Left cardiac atrium (tissue), 4 donors: ENCODE measurements at regions not wholly inside any gene's neighbourhood (a gene's known extent, or its start where the extent isn't known, plus 50 kb on each side); places are given as distances from the start of the nearest gene placed in this dataset.

ENCODE experiments used
- ATAC-seq, 2 donors: fragments of 200-7000 bp; cut with Tn5 transposase; one replicate each; pipeline ENCODE4 v1.9.1; 2020; ENCODE audit warnings: mild to moderate bottlenecking in 2 of 2, moderate library complexity in 2 of 2
- DNase-seq: peaks from one replicate; pipeline ENCODE4 v3.0.0-alpha.2; 2020
- intact Hi-C, 2 donors: fragments of 100-400 bp; cut with DNase I; formaldehyde crosslinking; loops; one replicate each; pipeline versions ENCODE4 v1.14.1 to v1.15.1; 2022 to 2023
- donor health status: DM: no; HTN: yes; CAD: no.
- donor health status: DM: no; HTN: yes; CAD: no; lungs with severe emphysema.
- donor health status: DM: yes; HTN: yes; CAD: no.
- donor health status: Dilated cardiomyopathy.

DNA sequence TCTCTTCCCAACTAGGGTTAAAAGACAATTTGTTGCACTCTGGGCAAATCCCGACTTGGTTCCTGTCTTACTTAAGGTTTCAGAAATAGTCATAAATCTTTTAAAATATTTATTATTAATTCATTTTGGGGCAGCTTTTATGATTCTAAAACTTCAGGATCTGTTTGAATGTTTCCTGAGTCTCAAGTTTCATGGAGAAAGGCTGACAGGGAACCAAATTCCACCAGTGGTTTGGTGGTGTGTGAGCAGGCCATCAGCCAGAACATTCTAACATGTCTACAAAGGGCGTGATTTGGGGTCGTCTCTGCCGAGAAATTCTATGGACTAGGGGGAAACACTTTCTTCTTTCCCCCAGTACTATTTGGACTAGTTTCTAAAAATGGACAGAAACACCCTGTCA, 366.4 kb downstream of the ZNF521 start:
- ATAC-seq (no peak), DNase-seq (no peak)
- intact Hi-C loops: loop anchor here in 1 of 2 donors (5.0 to 10.0 kb wide), 2 partner anchors 249 to 367 kb away; partner anchors contain the start of gene ZNF521

DNA sequence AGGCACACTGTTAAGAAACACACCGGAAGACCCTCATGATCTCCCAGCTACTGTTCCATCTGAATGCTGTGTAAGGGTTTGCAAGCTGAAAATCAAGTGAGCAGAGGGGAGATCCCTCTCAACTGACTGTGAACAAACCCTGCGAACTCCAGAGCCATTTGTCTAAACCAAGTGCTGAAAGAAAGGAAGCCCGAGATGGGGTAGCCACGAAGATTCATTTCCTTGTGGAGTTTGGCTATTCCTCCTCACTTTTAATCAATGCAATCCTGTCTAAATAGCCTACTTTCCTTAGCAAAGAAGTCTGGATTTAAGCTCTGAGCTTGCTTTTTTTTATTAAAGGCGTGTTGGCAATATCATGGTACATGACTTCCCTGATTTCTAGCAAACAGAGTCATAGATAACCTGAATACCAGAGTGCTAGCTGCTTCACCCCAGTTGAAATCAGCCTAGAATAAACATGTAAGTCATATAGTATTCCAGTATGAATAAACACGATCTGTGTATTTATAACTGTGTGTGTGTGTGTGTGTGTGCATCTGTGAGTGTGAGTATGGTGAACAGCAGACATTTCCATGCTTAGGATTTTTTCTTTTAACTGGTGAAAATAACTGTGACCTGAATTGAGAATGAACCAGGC, 365.2 kb downstream of the ZNF521 start:
- DNase-seq (no peak), ATAC-seq (peak in 1 of 2 donors; percentile 8)
- intact Hi-C loops: loop anchor here in 1 of 2 donors (5.0 to 10.0 kb wide), 2 partner anchors 248 to 366 kb away; partner anchors contain the start of gene ZNF521

DNA sequence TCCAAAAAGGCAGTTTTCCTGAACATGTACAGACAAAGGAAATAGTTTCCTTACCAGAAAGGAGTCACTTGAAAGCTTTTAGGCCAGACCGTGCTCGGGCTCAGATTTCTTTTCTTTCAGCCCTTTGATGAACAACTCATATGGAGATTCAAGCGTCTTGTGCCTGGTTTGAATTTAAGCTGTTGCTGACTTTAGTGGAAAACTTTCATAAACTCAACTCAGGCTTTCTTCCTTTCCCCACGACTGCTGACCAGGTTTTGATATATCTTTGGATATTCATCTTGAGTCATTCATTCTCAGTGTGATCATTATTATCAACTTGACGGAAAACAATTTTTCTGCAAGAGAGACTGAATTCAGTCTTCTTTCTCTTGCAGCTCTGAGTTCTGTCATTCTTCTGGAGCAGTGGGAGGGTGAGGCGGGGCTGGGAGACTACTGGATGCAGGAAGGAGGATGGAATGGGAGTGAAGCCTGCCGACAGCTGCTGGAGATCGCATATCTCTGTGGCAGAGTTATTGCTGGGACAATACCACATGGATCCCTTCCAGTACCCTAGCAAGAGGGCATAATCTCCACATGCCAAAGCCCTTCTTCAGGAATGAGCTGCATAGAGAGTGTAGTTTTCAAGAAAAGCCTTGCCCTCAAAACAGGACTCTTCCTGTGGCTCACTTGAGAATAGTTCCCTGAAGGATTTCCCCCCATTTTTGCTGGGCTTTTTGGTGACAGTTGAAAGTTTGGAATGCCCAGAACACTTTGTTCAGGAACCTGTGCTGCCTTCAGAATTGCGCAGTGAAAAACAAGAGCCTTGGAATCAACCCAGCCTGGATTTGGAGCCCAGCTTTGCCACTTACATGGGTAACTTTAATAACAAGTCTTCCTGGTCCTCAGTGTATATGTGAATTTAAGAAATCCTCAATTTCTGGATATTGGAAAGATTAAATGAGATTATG, 364.4 kb downstream of the ZNF521 start:
- peak; percentile 51 for DNase-seq
- intact Hi-C loops: loop anchor here in 1 of 2 donors (5.0 to 10.0 kb wide), 2 partner anchors 247 to 365 kb away; partner anchors contain the start of gene ZNF521

GRCh38 chr18:24988253-24988840, 363.6 kb downstream of the ZNF521 start:
- peak; percentile 57 to 61 for ATAC-seq
- intact Hi-C loops: loop anchor here in 1 of 2 donors (5.0 to 10.0 kb wide), 2 partner anchors 246 to 364 kb away; partner anchors contain the start of gene ZNF521
- DNase-seq: peak; percentile 50

More for the DNA sequence above, 364.4 kb downstream of the ZNF521 start:
- ATAC-seq: peak; percentile 65 to 83

GRCh38 chr18:24989760-24990593, 362.0 kb downstream of the ZNF521 start:
- ATAC-seq: no peak
- intact Hi-C loops: loop anchor here in 1 of 2 donors (5.0 to 10.0 kb wide), 2 partner anchors 245 to 362 kb away; partner anchors contain the start of gene ZNF521
- no peak for DNase-seq

DNA sequence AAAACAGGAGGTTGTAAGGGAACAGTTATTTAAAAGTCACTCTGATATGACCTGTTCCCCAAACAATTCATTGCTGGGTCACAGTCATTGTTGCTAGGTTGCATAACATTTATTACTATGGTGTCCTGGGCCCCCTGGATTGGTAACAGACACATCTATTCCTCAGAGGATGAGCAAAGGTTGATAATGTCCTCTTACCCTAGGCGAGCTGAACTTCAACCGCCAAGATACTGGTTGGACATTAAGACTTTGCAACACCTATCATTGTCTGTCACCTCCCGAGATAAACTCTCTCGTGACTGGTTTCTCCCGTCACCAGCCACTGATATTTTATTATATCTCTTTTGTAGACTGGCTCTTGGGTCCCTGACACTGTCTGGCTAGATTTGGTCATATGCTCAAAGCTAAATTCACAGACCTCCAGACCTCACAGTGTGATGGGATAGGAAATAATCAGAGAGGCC, 361.3 kb downstream of the ZNF521 start:
- ATAC-seq (peak in 1 of 2 donors; percentile 46), DNase-seq (no peak)
- intact Hi-C loops: no loop called here

- intact Hi-C loops: no loop called here
- DNase-seq (peak; percentile 72), ATAC-seq (peak in 1 of 2 donors; percentile 47)
Measured at GRCh38 chr18:24991141-24992060, 360.6 kb downstream of the ZNF521 start.

DNA sequence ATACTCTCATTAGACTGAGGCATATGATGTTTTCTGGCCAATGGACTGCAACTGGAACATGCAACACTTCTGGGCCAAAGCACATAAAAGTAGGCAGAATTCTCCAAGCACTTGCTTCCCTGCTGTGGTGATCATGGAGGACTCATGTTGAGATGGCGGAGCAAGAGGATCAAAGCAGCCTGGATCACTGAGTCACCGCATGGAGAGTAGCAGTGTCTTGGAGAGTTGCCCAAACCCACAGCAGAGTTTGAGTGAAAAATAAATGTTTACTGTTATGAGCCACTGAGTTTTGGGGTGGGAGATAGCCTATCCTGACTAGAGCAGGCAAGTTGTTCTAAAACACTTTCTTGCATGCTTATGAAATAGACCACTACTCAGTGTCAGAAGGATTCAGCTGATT, 359.5 kb downstream of the ZNF521 start:
- ATAC-seq (no peak), DNase-seq (no peak)
- intact Hi-C loops: no loop called here

DNA sequence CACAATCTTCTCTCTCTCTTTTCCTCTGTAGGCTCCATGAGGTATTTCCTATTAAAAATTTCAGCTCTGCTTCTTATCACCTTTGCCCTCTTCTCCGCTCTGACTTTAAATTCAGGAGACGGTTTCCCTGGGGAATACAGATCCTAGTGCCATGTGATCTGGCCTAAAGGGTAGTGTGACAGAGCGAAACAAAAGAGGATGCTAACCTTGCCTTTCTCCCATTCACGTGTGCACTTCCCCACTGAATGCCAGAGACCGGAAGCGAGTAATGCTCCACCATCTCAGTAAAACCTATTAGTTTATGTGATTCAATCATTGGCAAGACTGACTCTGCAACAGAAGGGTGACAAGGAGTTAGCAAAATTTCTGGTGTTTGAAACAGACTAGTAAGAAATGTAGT, 358.3 kb downstream of the ZNF521 start:
- ATAC-seq: no peak
- intact Hi-C loops: no loop called here
- DNase-seq: no peak

DNA sequence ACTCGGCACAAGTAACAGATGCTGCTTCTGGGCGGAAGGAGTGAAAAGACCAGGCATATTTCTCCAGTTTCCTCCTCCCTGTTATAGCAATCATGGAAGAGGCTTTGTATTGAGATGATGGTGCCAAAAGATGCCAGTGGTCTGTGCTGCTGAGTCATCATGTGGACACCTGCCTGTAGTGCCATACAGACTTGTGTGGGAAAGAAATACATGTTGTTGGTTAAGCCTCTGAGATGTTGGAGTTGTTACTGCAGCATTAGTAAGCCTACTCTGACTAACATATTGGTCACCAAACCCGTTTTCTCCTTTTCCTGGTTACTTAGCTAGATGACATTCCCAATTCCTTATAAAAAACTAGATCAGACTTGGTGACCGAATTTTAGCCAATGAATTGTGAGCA, 356.9 kb downstream of the ZNF521 start:
- ATAC-seq (no peak), DNase-seq (no peak)
- intact Hi-C loops: no loop called here

GRCh38 chr18:24995755-24996154, 356.2 kb downstream of the ZNF521 start:
- ATAC-seq: no peak
- no peak for DNase-seq
- intact Hi-C loops: no loop called here

DNA sequence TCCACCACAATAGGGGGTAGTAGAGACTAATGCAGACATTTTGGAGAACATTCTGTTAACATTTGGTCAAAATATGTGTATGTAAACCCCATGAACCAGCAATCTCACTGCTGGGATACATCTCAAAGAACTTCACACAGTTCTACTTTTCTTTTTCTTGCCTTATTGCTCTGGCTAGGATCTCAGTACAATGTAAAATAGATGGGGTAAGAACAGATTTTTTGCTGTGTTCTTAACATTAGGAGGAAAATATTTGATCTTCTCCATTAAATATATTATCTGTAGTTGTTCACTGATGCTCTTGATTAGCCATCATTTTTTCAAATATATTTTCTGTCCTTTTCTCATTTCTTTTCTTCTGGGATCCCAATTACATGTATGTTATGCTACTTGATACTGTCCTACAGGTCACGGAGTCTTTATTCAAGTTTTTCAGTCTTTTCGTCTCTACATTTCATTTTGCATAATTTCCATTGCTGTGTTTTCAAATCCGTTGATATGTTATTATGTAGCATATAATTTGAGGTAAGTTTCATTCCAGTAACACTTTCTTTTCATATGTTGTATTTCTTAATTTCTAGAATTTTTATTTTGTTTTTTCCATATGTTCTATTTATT, 352.2 kb downstream of the ZNF521 start:
- intact Hi-C loops: no loop called here

GRCh38 chr18:25001803-25002202, 350.2 kb downstream of the ZNF521 start:
- DNase-seq (no peak), ATAC-seq (no peak)
- intact Hi-C loops: no loop called here

More for the DNA sequence above, 352.2 kb downstream of the ZNF521 start:
- ATAC-seq (no peak), DNase-seq (no peak)

- DNase-seq: no peak
- peak; percentile 38 to 65 for ATAC-seq
- intact Hi-C loops: no loop called here
Measured at GRCh38 chr18:25005541-25006403, 346.2 kb downstream of the ZNF521 start.

GRCh38 chr18:25010623-25011374, 341.2 kb downstream of the ZNF521 start:
- intact Hi-C loops: no loop called here
- ATAC-seq: no peak
- no peak for DNase-seq
